ENCODE measurements at regions not wholly inside any gene's neighbourhood (a gene's known extent, or its start where the extent isn't known, plus 50 kb on each side); places are given as distances from the start of the nearest gene placed in this dataset.

DNA sequence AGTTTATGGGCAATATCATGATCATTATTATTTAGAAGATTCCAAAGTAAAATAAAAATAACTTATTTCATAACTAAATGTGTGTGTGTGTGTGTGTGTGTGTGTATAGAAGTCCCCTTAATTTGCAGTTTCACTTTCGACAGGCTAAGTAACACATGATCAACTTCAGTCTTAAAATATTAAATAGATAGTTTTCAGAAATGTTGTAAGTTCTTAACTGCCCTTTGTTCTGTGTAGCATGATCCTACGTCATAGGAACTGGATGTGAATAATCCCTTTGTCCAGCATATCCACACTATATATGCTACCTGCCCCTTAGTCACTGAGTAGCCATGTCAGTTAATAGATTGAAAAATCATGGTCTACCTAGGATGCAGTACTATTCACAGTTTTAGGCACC is 1863.5 kb upstream of the PCDH20 start:
- no peak overlapping the region for H3K23ac ChIP-seq (ENCODE audit: insufficient read length, low read depth, low read length)
- H3K9me3 ChIP-seq (ENCODE audit: control insufficient read depth, low read depth, low read length) = no peaks in the 10 kb centered on the region
- H2AK5ac ChIP-seq (ENCODE audit: insufficient read length, low read length) = no peak overlapping the region
- no peaks in the 10 kb centered on the region for H3K79me2 ChIP-seq (ENCODE audit: insufficient read depth, low read length)
- Mint-ChIP-seq H3K4me1 (no peaks in the 10 kb centered on the region), H3K27ac (no peak overlapping the region), H3K9me3 (peaks cover 0 to 4% of the 10 kb centered on the region in 2 experiments; a peak in 3 of 5 replicates), H3K36me3 (ENCODE audit: insufficient read depth in 1 of 3, low read depth in 3 of 3) (no peaks in the 10 kb centered on the region; a peak in 1 of 7 replicates), H3K4me3 (no peak overlapping the region), H3K27me3 (ENCODE audit: low read depth) (no peaks in the 10 kb centered on the region)
- WGBS (ENCODE audit: extremely low coverage, insufficient read length, low lambda C conversion rate) = no CpG with 5 or more reads among the region's 2 CpGs
- no peak overlapping the region for H3T11ph ChIP-seq (ENCODE audit: low read length)
- no peak overlapping the region for H3K4ac ChIP-seq (ENCODE audit: low read depth, low read length)
- H2BK20ac ChIP-seq (ENCODE audit: low read depth, low read length, poor library complexity, severe bottlenecking) = no peak overlapping the region
- H2BK12ac ChIP-seq (ENCODE audit: insufficient read length, low read depth, low read length) = no peak overlapping the region
- H3K4me1 ChIP-seq (ENCODE audit: insufficient read depth, low read length) = no peaks in the 10 kb centered on the region
- H2BK120ac ChIP-seq (ENCODE audit: low read depth, low read length, poor library complexity, severe bottlenecking) = no peak overlapping the region
- no peaks in the 10 kb centered on the region for H3K79me1 ChIP-seq (ENCODE audit: insufficient read depth, low read depth, low read length, poor library complexity, severe bottlenecking)
- H4K91ac ChIP-seq (ENCODE audit: insufficient read length, low read depth, low read length) = no peak overlapping the region
- H3K18ac ChIP-seq (ENCODE audit: insufficient read length, low read depth, low read length) = no peak overlapping the region
- H4K20me1 ChIP-seq (ENCODE audit: control insufficient read depth, insufficient read depth, insufficient read length) = no peaks in the 10 kb centered on the region
- H3K14ac ChIP-seq (ENCODE audit: insufficient read depth, low read length) = no peak overlapping the region
- TF ChIP-seq CTCF (conservative IDR thresholded peaks at IDR 0.05) = no peak
- H3K56ac ChIP-seq (ENCODE audit: insufficient read length, low read depth, low read length) = no peak overlapping the region
- no peak overlapping the region for H3K4me2 ChIP-seq (ENCODE audit: insufficient read depth, insufficient read length, low read length)
- H2BK15ac ChIP-seq (ENCODE audit: low read depth, low read length) = no peak overlapping the region
- H3K23me2 ChIP-seq (ENCODE audit: insufficient read length, low read depth, low read length, poor library complexity, severe bottlenecking) = no peaks in the 10 kb centered on the region
- no peak overlapping the region for H2BK5ac ChIP-seq (ENCODE audit: insufficient read length, low read length)
- no peak overlapping the region for H3K9ac ChIP-seq (ENCODE audit: extremely low read depth, insufficient read length, low read length)
- no peak for DNase-seq
- H4K5ac ChIP-seq (ENCODE audit: insufficient read length, low read depth, low read length) = no peak overlapping the region
- H3K27ac ChIP-seq (ENCODE audit: insufficient read length, low read depth, low read length) = no peak overlapping the region
- no peak overlapping the region for H2AFZ ChIP-seq (ENCODE audit: low read length)
- H3K27me3 ChIP-seq (ENCODE audit: insufficient read depth, low read length) = no peaks in the 10 kb centered on the region
- no peak overlapping the region for H4K8ac ChIP-seq (replicated peaks; ENCODE audit: insufficient read length, low read depth, low read length)
